ENCODE measurements at regions not wholly inside any gene's neighbourhood (a gene's known extent, or its start where the extent isn't known, plus 50 kb on each side); places are given as distances from the start of the nearest gene placed in this dataset.

GRCh38 chr1:89459081-89459480 lies 65.5 kb upstream of the LRRC8B start:
- TF ChIP-seq CTCF (IDR thresholded peaks at IDR 0.05) (no peak), POLR2A (IDR thresholded peaks at IDR 0.05) (no peak)

Measured in esophagus squamous epithelium (tissue), 4 donors.